GM23338 (cell line): ENCODE measurements at regions not wholly inside any gene's neighbourhood (a gene's known extent, or its start where the extent isn't known, plus 50 kb on each side); places are given as distances from the start of the nearest gene placed in this dataset.

ENCODE experiments used
- ATAC-seq: fragments of 200-7000 bp; cut with Tn5 transposase; 3 replicates; pipeline ENCODE4 v1.9.1; 2020
- DNase-seq: peaks from one replicate; pipeline ENCODE4 v3.0.0-alpha.2; 2015; ENCODE audit warnings: low spot score
- H2AFZ ChIP-seq: fragments of 200-600 bp; sonication (generic); 2 replicates; pipeline ENCODE4 v1.8.0; 2016; ENCODE audit warnings: antibody characterized with exemption, mild to moderate bottlenecking, moderate library complexity
- H3F3A ChIP-seq: fragments of 200-600 bp; sonication (generic); replicated peaks from 2 replicates; pipeline ENCODE4 v1.8.0; 2017; ENCODE audit warnings: antibody characterized with exemption, mixed run types, low read depth
- H3K27ac ChIP-seq: fragments of 200-600 bp; sonication (generic); 2 replicates; pipeline ENCODE4 v1.6.1; 2016; ENCODE audit warnings: low read depth
- H3K27me3 ChIP-seq: fragments of 200-600 bp; sonication (generic); 2 replicates; pipeline ENCODE4 v1.8.0; 2016; ENCODE audit warnings: mild to moderate bottlenecking, mixed run types, moderate library complexity; ENCODE audit not compliant: insufficient read depth
- H3K36me3 ChIP-seq: fragments of 200-600 bp; sonication (generic); 2 replicates; pipeline ENCODE4 v1.8.0; 2016; ENCODE audit warnings: mild to moderate bottlenecking; ENCODE audit not compliant: insufficient read depth
- H3K4me1 ChIP-seq: fragments of 200-600 bp; sonication (generic); 2 replicates; pipeline ENCODE4 v1.8.0; 2016; ENCODE audit warnings: mild to moderate bottlenecking, moderate library complexity; ENCODE audit not compliant: insufficient read depth
- H3K4me2 ChIP-seq: fragments of 200-600 bp; sonication (generic); 2 replicates; pipeline ENCODE4 v1.7.1; 2017; ENCODE audit warnings: mixed run types
- H3K4me3 ChIP-seq: fragments of 200-600 bp; sonication (generic); 2 replicates; pipeline ENCODE4 v1.6.1; 2016; ENCODE audit warnings: mixed run types
- H3K79me2 ChIP-seq: fragments of 200-600 bp; sonication (generic); replicated peaks from 2 replicates; pipeline ENCODE4 v1.8.0; 2017; ENCODE audit warnings: mild to moderate bottlenecking; ENCODE audit not compliant: insufficient read depth
- H3K9me2 ChIP-seq: fragments of 200-600 bp; sonication (generic); 2 replicates; pipeline ENCODE4 v1.8.0; 2017; ENCODE audit not compliant: insufficient read depth
- H4K20me1 ChIP-seq: fragments of 200-600 bp; sonication (generic); replicated peaks from 2 replicates; pipeline ENCODE4 v1.8.0; 2017; ENCODE audit warnings: mild to moderate bottlenecking; ENCODE audit not compliant: insufficient read depth
- H3K27ac Mint-ChIP-seq: 2 replicates; pipeline ENCODE4 v1.8.0; 2020; ENCODE audit warnings: inconsistent platforms, mild to moderate bottlenecking, moderate library complexity, mixed read lengths
- H3K27me3 Mint-ChIP-seq: 3 replicates; pipeline ENCODE4 v1.8.0; 2022; ENCODE audit warnings: low read depth, mild to moderate bottlenecking, moderate library complexity, mixed read lengths, inconsistent platforms; ENCODE audit not compliant: insufficient read depth, poor library complexity
- H3K36me3 Mint-ChIP-seq: 3 replicates; pipeline ENCODE4 v1.8.0; 2021; ENCODE audit warnings: low read depth, mild to moderate bottlenecking, inconsistent platforms, moderate library complexity, mixed read lengths
- H3K4me1 Mint-ChIP-seq: 3 replicates; pipeline ENCODE4 v1.8.0; 2020; ENCODE audit warnings: mild to moderate bottlenecking, inconsistent platforms, mixed read lengths
- H3K4me3 Mint-ChIP-seq: 3 replicates; pipeline ENCODE4 v1.8.0; 2021; ENCODE audit warnings: moderate library complexity, mild to moderate bottlenecking, inconsistent platforms, mixed read lengths
- H3K9me3 Mint-ChIP-seq: 3 replicates; pipeline ENCODE4 v1.8.0; 2020; ENCODE audit warnings: moderate library complexity, mild to moderate bottlenecking, inconsistent platforms, mixed read lengths
- CREB1 ChIP-seq: fragments of 250-450 bp; sonication (Bioruptor Pico); IDR thresholded peaks from 2 replicates; pipeline ENCODE4 v1.5.0; 2020; ENCODE audit warnings: low read depth, mild to moderate bottlenecking, moderate library complexity
- CTCF ChIP-seq, 2 experiments: fragments of 200-600 bp in 1 of 2; sonication (generic) in 1 of 2; conservative IDR thresholded peaks; 2 replicates each; pipeline versions ENCODE4 v1.5.1 to v1.6.1; 2016 to 2017; ENCODE audit warnings: antibody characterized with exemption in 2 of 2, low read depth in 2 of 2, mild to moderate bottlenecking in 2 of 2, moderate library complexity in 1 of 2
- ETS1 ChIP-seq: IDR thresholded peaks from 2 replicates; pipeline ENCODE4 v1.6.1; 2016; ENCODE audit warnings: antibody characterized with exemption
- EZH2 ChIP-seq: fragments of 200-600 bp; sonication (generic); IDR thresholded peaks from one replicate; pipeline ENCODE4 v1.8.0; 2017; ENCODE audit warnings: antibody characterized with exemption, mild to moderate bottlenecking, low read depth; ENCODE audit not compliant: unreplicated experiment
- EZH2phosphoT487 ChIP-seq: fragments of 200-600 bp; sonication (generic); IDR thresholded peaks from one replicate; pipeline ENCODE4 v1.8.1; 2018; ENCODE audit warnings: antibody characterized with exemption; ENCODE audit not compliant: unreplicated experiment
- JUNB ChIP-seq: IDR thresholded peaks from one replicate; pipeline ENCODE4 v1.6.1; 2016; ENCODE audit warnings: antibody characterized with exemption; ENCODE audit not compliant: unreplicated experiment
- NANOG ChIP-seq: IDR thresholded peaks from 2 replicates; pipeline ENCODE4 v1.6.1; 2016; ENCODE audit warnings: antibody characterized with exemption, borderline replicate concordance
- POLR2AphosphoS5 ChIP-seq: IDR thresholded peaks from 2 replicates; pipeline ENCODE4 v1.6.1; 2016; ENCODE audit warnings: antibody characterized with exemption, low read depth
- STAT1 ChIP-seq: IDR thresholded peaks from one replicate; pipeline ENCODE4 v1.6.1; 2016; ENCODE audit warnings: antibody characterized with exemption; ENCODE audit not compliant: unreplicated experiment
- ZNF331 ChIP-seq: fragments of 250-450 bp; sonication (Bioruptor Pico); IDR thresholded peaks from 2 replicates; pipeline ENCODE4 v1.5.0; 2020; ENCODE audit warnings: low read depth, mild to moderate bottlenecking, moderate library complexity
- ZNF462 ChIP-seq: fragments of 250-450 bp; sonication (Bioruptor Pico); IDR thresholded peaks from 2 replicates; pipeline ENCODE4 v1.5.0; 2020; ENCODE audit warnings: mild to moderate bottlenecking, moderate library complexity

GRCh38 chr18:30915336-30915988 lies 127.1 kb downstream of the DSC3 start (continued):
- TF ChIP-seq CTCF (conservative IDR thresholded peaks at IDR 0.05; ENCODE audit: low read depth in 2 of 2), result no peak

GRCh38 chr18:30908381-30908780 lies 134.2 kb downstream of the DSC3 start:
- no peaks in the 10 kb centered on the region for H3K27me3 Mint-ChIP-seq
- H3K27ac ChIP-seq, result no peak overlapping the region
- H3K79me2 ChIP-seq, result no peaks in the 10 kb centered on the region
- H3K9me2 ChIP-seq, result no peaks in the 10 kb centered on the region; the same call in 1 of the 2 replicates
- DNase-seq (no peak), ATAC-seq (no peak)
- H3K36me3 Mint-ChIP-seq, result no peaks in the 10 kb centered on the region
- no peak overlapping the region for H3K4me2 ChIP-seq
- H2AFZ ChIP-seq, result no peak overlapping the region
- no peaks in the 10 kb centered on the region for H4K20me1 ChIP-seq
- no peak overlapping the region for H3K4me3 Mint-ChIP-seq
- peaks cover 7% of the 10 kb centered on the region; the same call in 1 of the 3 replicates for H3K4me1 Mint-ChIP-seq
- H3K36me3 ChIP-seq, result no peaks in the 10 kb centered on the region
- H3K27ac Mint-ChIP-seq, result no peak overlapping the region
- H3K4me1 ChIP-seq, result no peaks in the 10 kb centered on the region
- no peaks in the 10 kb centered on the region for H3K9me3 Mint-ChIP-seq
- no peak overlapping the region for H3K4me3 ChIP-seq
- H3K27me3 ChIP-seq, result no peaks in the 10 kb centered on the region
- no peaks in the 10 kb centered on the region for H3F3A ChIP-seq
- TF ChIP-seq ZNF462, result no peak
- TF ChIP-seq EZH2phosphoT487, result no peak
- TF ChIP-seq CTCF (conservative IDR thresholded peaks at IDR 0.05; ENCODE audit: low read depth in 2 of 2), result no peak
- TF ChIP-seq EZH2, result no peak
- no peak for TF ChIP-seq NANOG
- TF ChIP-seq CREB1 (CRISPR knock-in tag), result no peak
- TF ChIP-seq JUNB, result no peak
- TF ChIP-seq POLR2AphosphoS5, result no peak
- TF ChIP-seq STAT1, result no peak
- no peak for TF ChIP-seq ETS1
- no peak for TF ChIP-seq ZNF331 (CRISPR knock-in tag)
